ENCODE measurements at regions not wholly inside any gene's neighbourhood (a gene's known extent, or its start where the extent isn't known, plus 50 kb on each side); places are given as distances from the start of the nearest gene placed in this dataset.

DNA sequence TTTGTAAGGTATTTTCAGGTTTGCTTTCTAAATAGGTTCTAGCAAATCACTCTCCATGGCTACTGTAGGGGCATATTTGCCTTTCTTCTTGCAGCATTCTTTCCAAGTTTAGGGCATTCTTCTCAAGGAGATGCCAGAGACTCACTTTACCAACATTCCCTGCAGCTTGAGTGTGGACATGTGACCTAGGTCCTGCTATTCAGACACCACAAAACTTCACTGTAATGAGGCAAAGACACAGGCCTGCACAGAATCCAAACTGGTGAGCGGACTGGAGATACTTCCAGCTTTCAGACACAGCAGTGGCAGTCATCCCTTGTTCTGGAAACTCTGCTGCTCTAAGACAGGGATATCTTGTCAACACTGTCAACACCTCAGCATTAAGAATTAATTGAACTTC is 146.4 kb upstream of the PFN2 start:
- in situ Hi-C loops (cut with MboI) (no loop called here), intact Hi-C loops (cut with micrococcal nuclease) (no loop called here)
- Histone ChIP-seq H3K9me3 (replicated peaks; ENCODE audit: control insufficient read depth, insufficient read depth, low read depth, low read length) (no peaks in the 10 kb centered on the region), H3K9ac (ENCODE audit: insufficient read depth in 1 of 2, low read depth in 2 of 2, low read length in 2 of 2) (no peak overlapping the region), H3K79me2 (ENCODE audit: control insufficient read depth, insufficient read depth, low read length) (no peaks in the 10 kb centered on the region), H3K27ac (ENCODE audit: extremely low read depth, low read depth, low read length) (no peak overlapping the region), H3K4me3 (no peak overlapping the region), H3K9me1 (ENCODE audit: control insufficient read depth, insufficient read depth, low read length) (no peaks in the 10 kb centered on the region), H4K20me1 (replicated peaks; ENCODE audit: control insufficient read depth, insufficient read depth, low read length) (no peaks in the 10 kb centered on the region), H3K4me2 (ENCODE audit: insufficient read depth, low read length) (no peak overlapping the region), H3K36me3 (ENCODE audit: control insufficient read depth, insufficient read depth, low read length) (no peaks in the 10 kb centered on the region), H2AFZ (ENCODE audit: low read depth, low read length) (no peak overlapping the region), H3K4me1 (replicated peaks in 1 of 2; ENCODE audit: control insufficient read depth in 2 of 2, insufficient read depth in 2 of 2, low read length in 2 of 2) (no peaks in the 10 kb centered on the region), H3K27me3 (ENCODE audit: control insufficient read depth in 2 of 2, insufficient read depth in 2 of 2, low read length in 2 of 2) (no peaks in the 10 kb centered on the region; a peak in 1 of 5 replicates)
- POLR2A ChIA-PET: interaction anchor here (0.6 kb wide), 1 partner anchor 17 kb away, joined by 3 read pairs; no protein-coding TSS in a partner anchor
- BruUV-seq (replicated peaks): no TSS peak
- ATAC-seq (no peak), DNase-seq (ENCODE audit: extremely low read depth in 1 of 4, low spot score in 3 of 4) (no peak), FAIRE-seq (no peak)
- 0% methylated on average over 1 of the region's 1 CpG for WGBS (ENCODE audit: insufficient coverage, low coverage, missing lambda C conversion rate)
- CTCF ChIA-PET (ENCODE audit: low intra/inter-chr PET ratio): no interaction called here
- TF ChIP-seq, protein P1, sequence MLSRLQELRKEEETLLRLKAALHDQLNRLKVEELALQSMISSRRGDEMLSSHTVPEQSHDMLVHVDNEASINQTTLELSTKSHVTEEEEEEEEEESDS (CRISPR knock-in tag; IDR thresholded peaks at IDR 0.05): no peak
- TF ChIP-seq ZNF668 (CRISPR knock-in tag; IDR thresholded peaks at IDR 0.05): no peak
- no peak for TF ChIP-seq STAG1 (CRISPR knock-in tag; IDR thresholded peaks at IDR 0.05; ENCODE audit: borderline replicate concordance)
- no peak for TF ChIP-seq PTRF (tag; IDR thresholded peaks at IDR 0.05)
- TF ChIP-seq TCFL5 (CRISPR knock-in tag; conservative IDR thresholded peaks at IDR 0.05): no peak
- TF ChIP-seq POLR3G (IDR thresholded peaks at IDR 0.05; ENCODE audit: extremely low read depth, insufficient read length, insufficient replicate concordance): no peak

DNA sequence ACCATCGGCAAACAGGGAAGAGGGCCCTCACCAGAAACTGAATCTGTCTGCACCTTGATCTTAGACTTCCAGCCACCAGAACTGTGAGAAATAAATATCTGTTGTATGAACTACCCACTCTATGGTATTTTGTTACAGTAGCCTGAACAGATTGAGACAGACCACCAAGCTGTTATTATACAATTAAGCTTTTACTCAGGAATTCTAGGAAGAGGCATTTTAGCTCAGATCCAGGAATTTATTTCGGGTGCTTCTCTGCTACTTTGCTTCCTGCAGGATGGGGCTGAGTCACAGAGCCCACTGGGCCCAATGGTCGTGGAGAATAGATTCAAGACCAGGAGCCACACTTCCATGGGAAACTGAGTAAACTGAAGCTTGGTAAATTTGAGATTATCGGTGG is 145.5 kb upstream of the PFN2 start:
- ATAC-seq: no peak
- BruUV-seq (replicated peaks): no TSS peak
- Histone ChIP-seq H3K36me3 (ENCODE audit: control insufficient read depth, insufficient read depth, low read length) (no peaks in the 10 kb centered on the region), H3K79me2 (ENCODE audit: control insufficient read depth, insufficient read depth, low read length) (no peaks in the 10 kb centered on the region), H3K9me3 (replicated peaks; ENCODE audit: control insufficient read depth, insufficient read depth, low read depth, low read length) (no peaks in the 10 kb centered on the region), H4K20me1 (replicated peaks; ENCODE audit: control insufficient read depth, insufficient read depth, low read length) (no peaks in the 10 kb centered on the region), H3K4me1 (replicated peaks in 1 of 2; ENCODE audit: control insufficient read depth in 2 of 2, insufficient read depth in 2 of 2, low read length in 2 of 2) (no peaks in the 10 kb centered on the region), H2AFZ (ENCODE audit: low read depth, low read length) (no peak overlapping the region), H3K9ac (ENCODE audit: insufficient read depth in 1 of 2, low read depth in 2 of 2, low read length in 2 of 2) (no peak overlapping the region), H3K27me3 (ENCODE audit: control insufficient read depth in 2 of 2, insufficient read depth in 2 of 2, low read length in 2 of 2) (no peaks in the 10 kb centered on the region; a peak in 1 of 5 replicates), H3K9me1 (ENCODE audit: control insufficient read depth, insufficient read depth, low read length) (no peaks in the 10 kb centered on the region), H3K27ac (ENCODE audit: extremely low read depth, low read depth, low read length) (no peak overlapping the region), H3K4me3 (no peak overlapping the region), H3K4me2 (ENCODE audit: insufficient read depth, low read length) (no peak overlapping the region)
- ChIA-PET CTCF (ENCODE audit: low intra/inter-chr PET ratio) (no interaction called here), POLR2A (interaction anchor here (0.6 kb wide), 1 partner anchor 17 kb away, joined by 3 read pairs; no protein-coding TSS in a partner anchor)
- no peak for DNase-seq (ENCODE audit: extremely low read depth in 1 of 4, low spot score in 3 of 4)
- FAIRE-seq: no peak
- TF ChIP-seq IRF2 (CRISPR knock-in tag; IDR thresholded peaks at IDR 0.05): no peak
- in situ Hi-C loops (cut with MboI) (no loop called here), intact Hi-C loops (cut with micrococcal nuclease) (no loop called here)
- WGBS (ENCODE audit: insufficient coverage, low coverage, missing lambda C conversion rate): 0% methylated on average over 4 of the region's 4 CpGs
